IMR-90 (cell line): ENCODE measurements at regions not wholly inside any gene's neighbourhood (a gene's known extent, or its start where the extent isn't known, plus 50 kb on each side); places are given as distances from the start of the nearest gene placed in this dataset.

Experiments
- ATAC-seq: fragments of 200-7000 bp; cut with Tn5 transposase; 2 replicates; pipeline ENCODE4 v1.9.1; 2020; ENCODE audit warnings: low read depth, mild to moderate bottlenecking, moderate library complexity
- BruUV-seq: library from RNA; stranded (reverse); fragments of 400-500 nt; replicated peaks from 2 replicates; lab custom pipeline; 2021; lab: Mats Ljungman, UMichigan
- CTCF ChIA-PET: fragments of 300-600 bp; formaldehyde crosslinking; extraction: SDS; loops from one replicate; lab custom pipeline; 2021; ENCODE audit warnings: antibody characterized with exemption; lab: Yijun Ruan, JAX
- POLR2A ChIA-PET: fragments of 300-600 bp; sonication (Branson Sonifier 250); formaldehyde crosslinking; loops from one replicate; lab custom pipeline; 2022; ENCODE audit warnings: antibody characterized with exemption; ENCODE audit not compliant: unreplicated experiment; lab: Charles Lee
- DNase-seq: peaks from one replicate; pipeline ENCODE4 v3.0.0; 2013
- H2AFZ ChIP-seq: replicated peaks from 2 replicates; pipeline ENCODE3; 2013; ENCODE audit warnings: low read length, mild to moderate bottlenecking; ENCODE audit not compliant: poor library complexity
- H2AK5ac ChIP-seq: 2 replicates; pipeline ENCODE4 v1.6.1; 2013; ENCODE audit warnings: low read depth, low read length, inconsistent platforms
- H2AK9ac ChIP-seq: replicated peaks from 2 replicates; pipeline ENCODE3; 2013; ENCODE audit warnings: mild to moderate bottlenecking, low read depth, low read length, moderate library complexity; ENCODE audit not compliant: poor library complexity
- H2BK120ac ChIP-seq: 2 replicates; pipeline ENCODE4 v1.6.1; 2013; ENCODE audit warnings: low read depth, low read length, inconsistent platforms
- H2BK15ac ChIP-seq: 3 replicates; pipeline ENCODE4 v1.6.1; 2013; ENCODE audit warnings: low read depth, low read length, inconsistent platforms
- H2BK20ac ChIP-seq: 2 replicates; pipeline ENCODE4 v1.6.1; 2013; ENCODE audit warnings: low read depth, mild to moderate bottlenecking, inconsistent platforms, low read length, moderate library complexity
- H2BK5ac ChIP-seq: 2 replicates; pipeline ENCODE4 v1.6.1; 2013; ENCODE audit warnings: mild to moderate bottlenecking, low read depth, low read length, inconsistent platforms; ENCODE audit not compliant: poor library complexity, severe bottlenecking
- H3K14ac ChIP-seq: replicated peaks from 2 replicates; pipeline ENCODE4 v1.6.1; 2013; ENCODE audit warnings: low read depth, low read length, inconsistent platforms
- H3K18ac ChIP-seq: 2 replicates; pipeline ENCODE4 v1.6.1; 2013; ENCODE audit warnings: low read depth, low read length, control low read depth
- H3K23ac ChIP-seq: 2 replicates; pipeline ENCODE4 v1.6.1; 2013; ENCODE audit warnings: low read depth, low read length, inconsistent platforms
- H3K27ac ChIP-seq: 2 replicates; pipeline ENCODE4 v1.5.1; 2013; ENCODE audit warnings: mild to moderate bottlenecking, control low read depth, low read length; ENCODE audit not compliant: insufficient read depth
- H3K27me3 ChIP-seq: 2 replicates; pipeline ENCODE4 v1.6.1; 2013; ENCODE audit warnings: low read length; ENCODE audit not compliant: control insufficient read depth, insufficient read depth
- H3K36me3 ChIP-seq: 2 replicates; pipeline ENCODE4 v1.6.1; 2013; ENCODE audit warnings: low read length, mixed read lengths; ENCODE audit not compliant: control insufficient read depth, insufficient read depth
- H3K4ac ChIP-seq: 2 replicates; pipeline ENCODE4 v1.6.1; 2013; ENCODE audit warnings: low read depth, low read length, inconsistent platforms
- H3K4me1 ChIP-seq: 2 replicates; pipeline ENCODE4 v1.6.1; 2013; ENCODE audit warnings: low read length, mixed read lengths; ENCODE audit not compliant: control insufficient read depth, insufficient read depth
- H3K4me2 ChIP-seq: 2 replicates; pipeline ENCODE4 v1.6.1; 2013; ENCODE audit warnings: low read depth, mild to moderate bottlenecking, control low read depth, low read length, moderate library complexity
- H3K4me3 ChIP-seq: 2 replicates; pipeline ENCODE4 v1.5.1; 2013; ENCODE audit warnings: low read depth, mild to moderate bottlenecking, control low read depth, low read length, moderate library complexity; ENCODE audit not compliant: insufficient read depth
- H3K56ac ChIP-seq: 2 replicates; pipeline ENCODE4 v1.6.1; 2013; ENCODE audit warnings: low read length, inconsistent platforms; ENCODE audit not compliant: insufficient read depth; ENCODE audit errors: extremely low read depth
- H3K79me1 ChIP-seq, 2 experiments: 2 replicates each; pipeline ENCODE4 v1.6.1; 2013; ENCODE audit warnings: low read length in 2 of 2, inconsistent platforms in 1 of 2, low read depth in 1 of 2
- H3K9ac ChIP-seq: 2 replicates; pipeline ENCODE4 v1.6.1; 2013; ENCODE audit warnings: low read depth, low read length, control low read depth
- H3K9me1 ChIP-seq: 2 replicates; pipeline ENCODE4 v1.6.1; 2013; ENCODE audit warnings: low read length, inconsistent platforms; ENCODE audit not compliant: insufficient read depth
- H3K9me3 ChIP-seq: 2 replicates; pipeline ENCODE4 v1.6.1; 2013; ENCODE audit warnings: low read length; ENCODE audit not compliant: control insufficient read depth, insufficient read depth
- H4K20me1 ChIP-seq: 2 replicates; pipeline ENCODE4 v1.6.1; 2013; ENCODE audit warnings: low read length, inconsistent platforms; ENCODE audit not compliant: insufficient read depth
- H4K5ac ChIP-seq: 2 replicates; pipeline ENCODE4 v1.6.1; 2013; ENCODE audit warnings: mild to moderate bottlenecking, low read depth, low read length, control low read depth
- H4K8ac ChIP-seq, 2 experiments: 2 replicates each; pipeline ENCODE4 v1.6.1; 2013; ENCODE audit warnings: low read depth in 2 of 2, low read length in 2 of 2, control low read depth in 1 of 2, inconsistent platforms in 1 of 2
- H4K91ac ChIP-seq: 2 replicates; pipeline ENCODE4 v1.6.1; 2013; ENCODE audit warnings: low read depth, low read length, inconsistent platforms; ENCODE audit not compliant: insufficient read depth
- FOS ChIP-seq: fragments of 150-350 bp; IDR thresholded peaks from 2 replicates; pipeline ENCODE4 v1.6.1; 2016; ENCODE audit warnings: low read depth, low read length
- MXI1 ChIP-seq: IDR thresholded peaks from 2 replicates; pipeline ENCODE4 v1.6.1; 2012; ENCODE audit warnings: low read depth, mild to moderate bottlenecking, low read length, moderate library complexity, borderline replicate concordance
- WGBS, 2 experiments: methylation state at CpG; one replicate each; pipeline versions ENCODE4 v1.1.5 to v1.1.7; 2013; ENCODE audit warnings: missing lambda C conversion rate in 2 of 2; ENCODE audit not compliant: insufficient read length in 1 of 2; ENCODE audit errors: extremely low coverage in 2 of 2; 5-methylcytosine and 5-hydroxymethylcytosine counted together
- dilution Hi-C: fragments of 300-500 bp; cut with HindIII; formaldehyde crosslinking; loops from one replicate; pipeline ENCODE4 v1.14.3; 2018; ENCODE audit warnings: low sequenced_read_pairs; ENCODE audit not compliant: unreplicated experiment
- in situ Hi-C: fragments of 300-500 bp; cut with MboI; formaldehyde crosslinking; loops from 3 replicates; pipeline ENCODE4 v1.14.3; 2019; ENCODE audit warnings: low sequenced_read_pairs, inconsistent platforms, mixed read lengths
- intact Hi-C: fragments of 100-400 bp; cut with micrococcal nuclease; formaldehyde crosslinking; loops from 2 replicates; pipeline ENCODE4 v1.10.0; 2022

DNA sequence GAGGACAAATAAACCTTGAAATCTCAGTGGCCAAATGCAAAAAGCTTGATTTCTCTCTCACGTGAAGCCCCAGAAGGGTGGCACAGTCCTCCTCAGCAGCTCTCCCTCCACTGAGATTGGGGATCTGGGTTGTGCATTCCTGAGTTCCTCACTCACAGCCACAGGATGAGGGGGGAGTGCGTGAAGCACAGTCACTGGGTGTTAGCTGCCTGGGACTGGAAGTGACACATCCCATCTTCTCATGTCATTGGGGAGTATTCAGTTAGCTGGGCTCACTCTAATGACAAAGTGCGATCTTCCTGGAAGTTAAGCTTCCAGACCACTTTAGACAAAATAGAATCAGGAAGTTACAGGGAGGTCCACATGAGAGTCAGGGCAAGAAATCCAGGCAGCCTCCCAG is 192.2 kb upstream of the LRFN2 start:
- Histone ChIP-seq H2BK120ac (no peak overlapping the region), H2BK5ac (no peak overlapping the region), H2BK15ac (no peak overlapping the region), H3K27ac (no peak overlapping the region), H4K20me1 (no peaks in the 10 kb centered on the region), H3K14ac (no peak overlapping the region), H3K4me2 (no peak overlapping the region), H3K18ac (no peak overlapping the region), H3K36me3 (no peaks in the 10 kb centered on the region), H3K4ac (no peak overlapping the region), H2AK9ac (no peak overlapping the region), H2AFZ (peak overlapping the region; percentile 24), H3K4me1 (no peaks in the 10 kb centered on the region; the same call in 1 of the 2 replicates), H3K9me3 (no peaks in the 10 kb centered on the region), H2BK20ac (no peak overlapping the region), H4K8ac (no peak overlapping the region), H3K9me1 (no peaks in the 10 kb centered on the region; the same call in 1 of the 2 replicates), H4K5ac (no peak overlapping the region), H2AK5ac (no peak overlapping the region), H3K23ac (no peak overlapping the region), H3K56ac (no peak overlapping the region), H3K4me3 (no peak overlapping the region), H3K79me1 (no peaks in the 10 kb centered on the region), H4K91ac (no peak overlapping the region), H3K9ac (no peak overlapping the region), H3K27me3 (no peaks in the 10 kb centered on the region)
- POLR2A ChIA-PET: no interaction called here
- intact Hi-C loops (no loop called here), dilution Hi-C loops (no loop called here), in situ Hi-C loops (no loop called here)
- DNase-seq (peak; percentile 72), ATAC-seq (peak; percentile 82)
- WGBS, 2 experiments: no CpG with 5 or more reads among the region's 3 CpGs
- no TSS peak for BruUV-seq
- 0 out of 2 replicates have a peak, but pooled peaks have one; percentile 11 for TF ChIP-seq FOS
- TF ChIP-seq MXI1: no peak
- CTCF ChIA-PET: interaction anchor here (1.1 kb wide), 1 partner anchor 20 kb away, joined by 3 read pairs; no protein-coding TSS in a partner anchor
